Immature natural killer cell (primary cell): ENCODE measurements at regions not wholly inside any gene's neighbourhood (a gene's known extent, or its start where the extent isn't known, plus 50 kb on each side); places are given as distances from the start of the nearest gene placed in this dataset.
"Not testable (repeated sequence)": the region's sequence is repeated elsewhere in the genome, so short reads cannot be mapped to it uniquely, and the experiment has no call there.

Source experiments
- DNase-seq, 3 donors: peaks; one replicate each; pipeline ENCODE4 v3.0.0; 2022; ENCODE audit warnings: mixed read lengths in 1 of 3
- H3K27ac Mint-ChIP-seq, 6 donors: one replicate each; pipeline ENCODE4 v1.8.0; 2020; ENCODE audit warnings: mixed read lengths in 6 of 6, mild to moderate bottlenecking in 5 of 6, inconsistent platforms in 4 of 6, moderate library complexity in 3 of 6
- H3K27me3 Mint-ChIP-seq, 3 donors: one replicate each; pipeline ENCODE4 v1.8.0; 2020 to 2021; ENCODE audit warnings: low read depth in 3 of 3, mild to moderate bottlenecking in 3 of 3, mixed read lengths in 3 of 3, moderate library complexity in 3 of 3, inconsistent platforms in 1 of 3
- H3K36me3 Mint-ChIP-seq, 3 donors: one replicate each; pipeline ENCODE4 v1.8.0; 2020; ENCODE audit warnings: mixed read lengths in 3 of 3, inconsistent platforms in 2 of 3, mild to moderate bottlenecking in 2 of 3
- H3K4me1 Mint-ChIP-seq, 2 donors: one replicate each; pipeline ENCODE4 v1.8.0; 2020; ENCODE audit warnings: inconsistent platforms in 2 of 2, mild to moderate bottlenecking in 2 of 2, mixed read lengths in 2 of 2, moderate library complexity in 1 of 2
- H3K4me3 Mint-ChIP-seq, 5 donors: one replicate each; pipeline ENCODE4 v1.8.0; 2020; ENCODE audit warnings: mild to moderate bottlenecking in 5 of 5, mixed read lengths in 5 of 5, inconsistent platforms in 3 of 5, moderate library complexity in 3 of 5
- H3K9me3 Mint-ChIP-seq, 6 donors: one replicate each; pipeline ENCODE4 v1.8.0; 2020; ENCODE audit warnings: mild to moderate bottlenecking in 6 of 6, mixed read lengths in 6 of 6, inconsistent platforms in 4 of 6, moderate library complexity in 3 of 6

GRCh38 chr1:233722212-233722979 lies 108.5 kb downstream of the KCNK1 start:
- no peaks in the 10 kb centered on the region for H3K36me3 Mint-ChIP-seq
- peaks cover 0 to 8% (median 0%) of the 10 kb centered on the region in 6 donors for H3K9me3 Mint-ChIP-seq
- DNase-seq = no peak
- H3K4me3 Mint-ChIP-seq = no peak overlapping the region
- H3K4me1 Mint-ChIP-seq = no peaks in the 10 kb centered on the region
- H3K27ac Mint-ChIP-seq = no peak overlapping the region
- H3K27me3 Mint-ChIP-seq = peaks cover 0 to 2% (median 0%) of the 10 kb centered on the region in 3 donors

DNA sequence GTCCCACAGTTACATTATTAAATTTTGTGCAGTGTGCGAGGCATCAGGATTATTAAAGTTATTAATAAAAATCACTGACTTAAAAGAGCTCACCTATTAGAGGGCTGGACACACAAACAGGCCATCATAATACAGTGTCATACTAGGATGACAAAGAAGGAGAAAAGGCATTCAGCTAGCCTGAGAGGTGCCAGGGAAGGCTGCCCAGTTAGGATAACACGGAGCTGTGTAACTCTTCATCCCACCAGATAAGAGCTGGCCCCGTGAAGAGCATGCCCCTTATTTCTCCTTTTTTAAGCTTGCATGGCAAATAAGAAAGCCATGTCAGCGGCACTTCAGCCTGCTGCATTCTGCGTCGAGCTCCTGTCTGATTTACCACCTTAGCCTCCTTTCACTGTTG lies 109.5 kb downstream of the KCNK1 start:
- H3K9me3 Mint-ChIP-seq = peaks cover 0 to 8% (median 0%) of the 10 kb centered on the region in 6 donors
- H3K27me3 Mint-ChIP-seq = peaks cover 0 to 2% (median 0%) of the 10 kb centered on the region in 3 donors
- H3K27ac Mint-ChIP-seq = no peak overlapping the region
- H3K4me1 Mint-ChIP-seq = no peaks in the 10 kb centered on the region
- H3K36me3 Mint-ChIP-seq = no peaks in the 10 kb centered on the region
- H3K4me3 Mint-ChIP-seq = no peak overlapping the region
- no peak for DNase-seq

- H3K36me3 Mint-ChIP-seq, DNase-seq, H3K9me3 Mint-ChIP-seq, H3K4me1 Mint-ChIP-seq, H3K4me3 Mint-ChIP-seq, H3K27me3 Mint-ChIP-seq, H3K27ac Mint-ChIP-seq: not testable (repeated sequence)
Observed at GRCh38 chr1:233724131-233724631, 110.3 kb downstream of the KCNK1 start.

GRCh38 chr1:233725423-233725822 lies 111.5 kb downstream of the KCNK1 start:
- no peak overlapping the region for H3K27ac Mint-ChIP-seq
- peaks cover 0 to 2% (median 0%) of the 10 kb centered on the region in 3 donors for H3K27me3 Mint-ChIP-seq
- no peak overlapping the region for H3K4me3 Mint-ChIP-seq
- no peak for DNase-seq
- H3K9me3 Mint-ChIP-seq = peaks cover 0 to 7% (median 0%) of the 10 kb centered on the region in 6 donors
- H3K4me1 Mint-ChIP-seq = no peaks in the 10 kb centered on the region
- no peaks in the 10 kb centered on the region for H3K36me3 Mint-ChIP-seq

GRCh38 chr1:233728721-233729120 lies 114.8 kb downstream of the KCNK1 start:
- no peak for DNase-seq
- Mint-ChIP-seq H3K4me1 (no peaks in the 10 kb centered on the region), H3K36me3 (no peaks in the 10 kb centered on the region), H3K4me3 (no peak overlapping the region), H3K27ac (no peak overlapping the region), H3K27me3 (peaks cover 0 to 2% (median 0%) of the 10 kb centered on the region in 3 donors), H3K9me3 (no peaks in the 10 kb centered on the region)

DNA sequence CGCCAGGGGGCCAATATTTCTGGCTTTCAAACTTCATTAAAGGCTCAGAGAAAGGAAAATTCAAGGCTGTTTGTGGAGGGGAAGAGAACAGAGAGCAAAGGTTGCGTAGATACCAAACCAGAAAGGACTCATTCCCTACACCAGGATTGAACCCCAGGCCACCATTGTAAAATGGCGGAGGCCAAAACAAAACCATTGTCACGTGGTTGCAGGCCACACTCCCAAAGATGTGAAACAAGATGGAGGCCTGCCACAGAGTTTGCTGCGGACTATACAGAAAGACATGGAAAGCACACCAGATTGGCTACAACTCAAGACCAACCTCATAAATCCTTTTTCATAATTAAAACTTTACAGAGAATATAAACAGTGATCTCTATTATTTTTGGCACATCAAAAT lies 116.5 kb downstream of the KCNK1 start:
- H3K9me3 Mint-ChIP-seq = peaks cover 0 to 1% (median 0%) of the 10 kb centered on the region in 6 donors
- H3K27ac Mint-ChIP-seq = no peak overlapping the region
- no peak for DNase-seq
- H3K36me3 Mint-ChIP-seq = no peaks in the 10 kb centered on the region
- no peaks in the 10 kb centered on the region for H3K4me1 Mint-ChIP-seq
- no peak overlapping the region for H3K4me3 Mint-ChIP-seq
- peaks cover 0 to 2% (median 0%) of the 10 kb centered on the region in 3 donors for H3K27me3 Mint-ChIP-seq

GRCh38 chr1:233730809-233731208 lies 116.9 kb downstream of the KCNK1 start:
- no peak for DNase-seq
- no peak overlapping the region for H3K4me3 Mint-ChIP-seq
- H3K27me3 Mint-ChIP-seq = peaks cover 0 to 2% (median 0%) of the 10 kb centered on the region in 3 donors
- peaks cover 0 to 1% (median 0%) of the 10 kb centered on the region in 6 donors for H3K9me3 Mint-ChIP-seq
- no peaks in the 10 kb centered on the region for H3K36me3 Mint-ChIP-seq
- no peak overlapping the region for H3K27ac Mint-ChIP-seq
- no peaks in the 10 kb centered on the region for H3K4me1 Mint-ChIP-seq

GRCh38 chr1:233732206-233732605 lies 118.3 kb downstream of the KCNK1 start:
- peaks cover 0 to 2% (median 0%) of the 10 kb centered on the region in 3 donors for H3K27me3 Mint-ChIP-seq
- no peaks in the 10 kb centered on the region for H3K36me3 Mint-ChIP-seq
- no peak for DNase-seq
- no peaks in the 10 kb centered on the region for H3K4me1 Mint-ChIP-seq
- no peak overlapping the region for H3K4me3 Mint-ChIP-seq
- peaks cover 0 to 1% (median 0%) of the 10 kb centered on the region in 6 donors for H3K9me3 Mint-ChIP-seq
- H3K27ac Mint-ChIP-seq = no peak overlapping the region

GRCh38 chr1:233734456-233734855 lies 120.5 kb downstream of the KCNK1 start:
- H3K4me3 Mint-ChIP-seq = no peak overlapping the region
- no peaks in the 10 kb centered on the region for H3K4me1 Mint-ChIP-seq
- DNase-seq = no peak
- no peaks in the 10 kb centered on the region for H3K27me3 Mint-ChIP-seq
- no peaks in the 10 kb centered on the region for H3K36me3 Mint-ChIP-seq
- no peak overlapping the region for H3K27ac Mint-ChIP-seq
- peaks cover 0 to 3% (median 0%) of the 10 kb centered on the region in 6 donors for H3K9me3 Mint-ChIP-seq

DNA sequence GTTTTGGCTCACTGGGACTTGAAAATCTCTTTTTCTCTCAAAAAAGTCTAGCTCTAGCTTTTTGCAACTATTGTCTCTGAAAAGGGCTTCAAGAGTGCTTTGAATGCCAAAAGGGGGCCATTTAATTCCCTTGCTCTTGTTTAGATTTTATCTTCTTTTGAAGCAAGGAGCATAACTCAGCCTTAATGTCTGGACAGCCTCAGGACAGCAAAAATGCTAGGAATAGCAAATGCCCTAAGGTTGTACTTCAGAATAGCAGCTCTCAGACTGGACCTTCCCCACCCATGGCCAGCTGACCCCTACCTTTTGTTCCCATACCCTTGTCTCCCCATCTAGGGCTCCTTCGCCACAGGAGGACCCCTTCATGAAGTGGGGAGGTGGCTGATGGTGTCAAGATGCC lies 121.4 kb downstream of the KCNK1 start:
- H3K9me3 Mint-ChIP-seq = peaks cover 0 to 3% (median 0%) of the 10 kb centered on the region in 6 donors
- H3K4me1 Mint-ChIP-seq = no peaks in the 10 kb centered on the region
- H3K36me3 Mint-ChIP-seq = no peaks in the 10 kb centered on the region
- no peak for DNase-seq
- no peaks in the 10 kb centered on the region for H3K27me3 Mint-ChIP-seq
- H3K4me3 Mint-ChIP-seq = no peak overlapping the region
- no peak overlapping the region for H3K27ac Mint-ChIP-seq

- H3K27ac Mint-ChIP-seq = no peak overlapping the region
- peaks cover 0 to 3% (median 0%) of the 10 kb centered on the region in 6 donors for H3K9me3 Mint-ChIP-seq
- no peaks in the 10 kb centered on the region for H3K36me3 Mint-ChIP-seq
- no peaks in the 10 kb centered on the region for H3K27me3 Mint-ChIP-seq
- no peak overlapping the region for H3K4me3 Mint-ChIP-seq
- DNase-seq = no peak
- H3K4me1 Mint-ChIP-seq = no peaks in the 10 kb centered on the region
Observed at GRCh38 chr1:233735847-233736246, 121.9 kb downstream of the KCNK1 start.

DNA sequence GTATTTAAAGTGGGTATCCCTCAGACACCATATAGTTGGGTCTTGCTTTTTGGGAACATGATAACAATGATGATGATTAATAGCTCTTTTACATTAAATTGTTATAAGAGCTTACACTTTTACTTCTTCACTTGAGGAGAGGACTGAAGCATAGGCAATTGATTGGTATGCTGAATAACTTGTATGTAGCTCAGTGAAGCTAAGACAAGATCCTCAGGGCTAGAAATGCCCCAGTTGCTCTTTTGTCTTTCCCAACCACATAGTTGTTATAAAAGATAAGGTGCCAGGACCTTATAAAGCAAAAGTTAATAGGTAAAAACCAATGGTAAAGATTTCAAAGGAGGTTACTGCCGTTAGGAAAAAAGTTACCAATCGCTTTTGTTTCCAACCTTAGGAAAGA lies 123.4 kb downstream of the KCNK1 start:
- H3K4me3 Mint-ChIP-seq = no peak overlapping the region
- H3K9me3 Mint-ChIP-seq = peaks cover 0 to 3% (median 0%) of the 10 kb centered on the region in 6 donors
- H3K27me3 Mint-ChIP-seq = no peaks in the 10 kb centered on the region
- H3K4me1 Mint-ChIP-seq = no peaks in the 10 kb centered on the region
- H3K27ac Mint-ChIP-seq = no peak overlapping the region
- no peak for DNase-seq
- H3K36me3 Mint-ChIP-seq = no peaks in the 10 kb centered on the region

DNA sequence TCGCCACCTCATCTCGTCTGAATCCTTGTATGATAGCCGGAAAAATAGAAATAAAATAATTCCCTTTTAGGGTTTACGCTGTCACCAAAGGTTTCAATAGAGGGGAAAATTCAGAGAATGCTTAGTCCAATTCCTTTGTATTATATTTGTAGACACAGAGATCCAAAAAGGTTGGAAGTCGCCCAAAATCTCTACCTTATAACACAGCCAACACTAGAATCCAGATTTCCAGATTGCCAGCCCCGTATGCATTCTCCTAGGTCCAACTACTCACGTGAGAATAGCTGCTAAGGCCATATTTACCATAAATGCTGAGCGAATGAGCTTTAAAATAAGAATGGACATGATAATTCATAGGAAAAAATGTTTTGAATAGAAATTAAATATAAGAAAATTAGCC lies 124.5 kb downstream of the KCNK1 start:
- Mint-ChIP-seq H3K27me3 (no peaks in the 10 kb centered on the region), H3K36me3 (no peaks in the 10 kb centered on the region), H3K4me3 (no peak overlapping the region), H3K9me3 (peaks cover 0 to 3% (median 0%) of the 10 kb centered on the region in 6 donors), H3K27ac (no peak overlapping the region), H3K4me1 (no peaks in the 10 kb centered on the region)
- DNase-seq = no peak

DNA sequence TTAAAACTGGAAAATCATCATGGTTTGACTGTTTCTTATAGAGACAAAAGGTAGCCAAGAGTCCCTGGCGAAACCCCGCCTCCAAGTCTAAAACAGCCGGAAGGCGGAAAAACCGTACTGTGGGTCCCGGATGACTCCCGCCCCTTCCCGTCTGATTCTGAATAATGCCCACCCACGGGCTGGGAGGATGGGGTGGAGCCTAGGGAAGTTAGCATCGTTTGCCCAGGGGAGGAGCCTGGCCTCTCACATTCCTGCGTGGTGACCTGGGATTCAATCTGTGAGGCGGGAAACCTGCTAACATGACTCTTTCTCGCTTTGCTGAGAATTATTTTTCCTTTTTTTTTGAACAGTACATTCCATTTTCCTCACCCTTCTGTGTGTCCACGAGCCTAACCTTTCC lies 124.9 kb downstream of the KCNK1 start:
- H3K27me3 Mint-ChIP-seq = no peaks in the 10 kb centered on the region
- no peak overlapping the region for H3K27ac Mint-ChIP-seq
- DNase-seq = no peak
- no peaks in the 10 kb centered on the region for H3K4me1 Mint-ChIP-seq
- H3K36me3 Mint-ChIP-seq = no peaks in the 10 kb centered on the region
- H3K4me3 Mint-ChIP-seq = no peak overlapping the region
- H3K9me3 Mint-ChIP-seq = peaks cover 0 to 3% (median 0%) of the 10 kb centered on the region in 6 donors
